Neural cell (in vitro differentiated cells): ENCODE measurements at regions not wholly inside any gene's neighbourhood (a gene's known extent, or its start where the extent isn't known, plus 50 kb on each side); places are given as distances from the start of the nearest gene placed in this dataset.

ENCODE experiments used
- H2AFZ ChIP-seq: fragments of 200-600, 300-800 bp; sonication (generic), shearing (Covaris generic); 2 replicates; pipeline ENCODE4 v1.6.0; 2014; ENCODE audit warnings: low read depth, mild to moderate bottlenecking, antibody characterized with exemption, low read length, moderate library complexity
- H3F3A ChIP-seq: fragments of 200-600 bp; shearing (Covaris generic); 2 replicates; pipeline ENCODE4 v1.6.1; 2016; ENCODE audit warnings: mild to moderate bottlenecking, moderate library complexity, mixed read lengths, antibody characterized with exemption, low read length; ENCODE audit not compliant: insufficient read depth, poor library complexity, severe bottlenecking
- H3K27ac ChIP-seq: fragments of 200-600, 300-800 bp; sonication (generic), shearing (Covaris generic); 2 replicates; pipeline ENCODE4 v1.5.1; 2014; ENCODE audit warnings: mild to moderate bottlenecking, low read length, moderate library complexity
- H3K27me3 ChIP-seq: fragments of 300-800, 200-600 bp; sonication (generic), shearing (Covaris generic); 2 replicates; pipeline ENCODE4 v1.6.0; 2014; ENCODE audit warnings: mild to moderate bottlenecking, low read depth, low read length, moderate library complexity; ENCODE audit not compliant: insufficient read depth
- H3K36me3 ChIP-seq: fragments of 300-800, 200-600 bp; sonication (generic), shearing (Covaris generic); 2 replicates; pipeline ENCODE4 v1.5.1; 2014; ENCODE audit warnings: mild to moderate bottlenecking, antibody characterized with exemption, low read length, moderate library complexity; ENCODE audit not compliant: insufficient read depth
- H3K4me2 ChIP-seq: fragments of 300-800, 200-600 bp; sonication (generic), shearing (Covaris generic); 2 replicates; pipeline ENCODE4 v1.6.0; 2014; ENCODE audit warnings: mild to moderate bottlenecking, low read length
- H3K4me3 ChIP-seq: fragments of 300-800, 200-600 bp; sonication (generic), shearing (Covaris generic); 2 replicates; pipeline ENCODE4 v1.5.1; 2014; ENCODE audit warnings: mild to moderate bottlenecking, low read length, moderate library complexity
- H3K79me2 ChIP-seq: fragments of 200-600 bp; shearing (Covaris generic); replicated peaks from 2 replicates; pipeline ENCODE4 v1.6.0; 2014; ENCODE audit warnings: mild to moderate bottlenecking, low read length, moderate library complexity; ENCODE audit not compliant: insufficient read depth
- H3K9ac ChIP-seq: fragments of 300-800, 200-600 bp; sonication (generic), shearing (Covaris generic); 2 replicates; pipeline ENCODE4 v1.6.1; 2016; ENCODE audit warnings: mild to moderate bottlenecking, low read length, mixed read lengths
- H3K9me2 ChIP-seq: fragments of 200-600 bp; shearing (Covaris generic); 2 replicates; pipeline ENCODE4 v1.6.1; 2016; ENCODE audit warnings: mild to moderate bottlenecking, low read length, mixed read lengths; ENCODE audit not compliant: insufficient read depth
- H3K9me3 ChIP-seq: fragments of 200-600, 300-800 bp; sonication (generic), shearing (Covaris generic); 2 replicates; pipeline ENCODE4 v1.6.1; 2016; ENCODE audit warnings: mild to moderate bottlenecking, mixed run types, low read length, moderate library complexity, mixed read lengths
- H4K20me1 ChIP-seq: fragments of 200-600 bp; shearing (Covaris generic); 2 replicates; pipeline ENCODE4 v1.6.1; 2016; ENCODE audit warnings: mild to moderate bottlenecking, mixed run types; ENCODE audit not compliant: insufficient read depth
- CTCF ChIP-seq: fragments of 450-650 bp; IDR thresholded peaks from 2 replicates; pipeline ENCODE4 v1.5.1; 2014; ENCODE audit warnings: antibody characterized with exemption, mild to moderate bottlenecking, moderate library complexity; ENCODE audit not compliant: poor library complexity, severe bottlenecking
- EP300 ChIP-seq: fragments of 450-650 bp; conservative IDR thresholded peaks from 2 replicates; pipeline ENCODE4 v1.6.1; 2014; ENCODE audit warnings: antibody characterized with exemption, mild to moderate bottlenecking, moderate library complexity; ENCODE audit not compliant: poor library complexity, severe bottlenecking
- EZH2 ChIP-seq: fragments of 200-600, 300-800 bp; shearing (Covaris generic), sonication (generic); IDR thresholded peaks from 2 replicates; pipeline ENCODE4 v1.6.1; 2014; ENCODE audit warnings: antibody characterized with exemption, low read length, borderline replicate concordance, mild to moderate bottlenecking; ENCODE audit not compliant: insufficient read depth, poor library complexity, severe bottlenecking
- MXI1 ChIP-seq: fragments of 450-650 bp; conservative IDR thresholded peaks from 2 replicates; pipeline ENCODE4 v1.6.1; 2014; ENCODE audit warnings: antibody characterized with exemption, mild to moderate bottlenecking; ENCODE audit not compliant: poor library complexity, severe bottlenecking
- POLR2AphosphoS5 ChIP-seq: IDR thresholded peaks from 2 replicates; pipeline ENCODE4 v1.6.1; 2012
- RAD21 ChIP-seq: fragments of 450-650 bp; conservative IDR thresholded peaks from 2 replicates; pipeline ENCODE4 v1.6.1; 2014; ENCODE audit warnings: antibody characterized with exemption, mild to moderate bottlenecking, moderate library complexity
- REST ChIP-seq: IDR thresholded peaks from 2 replicates; pipeline ENCODE4 v1.6.1; 2012; ENCODE audit warnings: borderline replicate concordance
- SMC3 ChIP-seq: fragments of 450-650 bp; conservative IDR thresholded peaks from 2 replicates; pipeline ENCODE4 v1.6.1; 2014; ENCODE audit warnings: antibody characterized with exemption, mild to moderate bottlenecking, moderate library complexity; ENCODE audit not compliant: poor library complexity
- TAF1 ChIP-seq: IDR thresholded peaks from 2 replicates; pipeline ENCODE4 v1.6.1; 2012; ENCODE audit warnings: low read depth

- H4K20me1 ChIP-seq: no peaks in the 10 kb centered on the region
- no peak overlapping the region for H2AFZ ChIP-seq
- H3K27ac ChIP-seq: no peak overlapping the region
- no peaks in the 10 kb centered on the region for H3K9me3 ChIP-seq
- no peaks in the 10 kb centered on the region for H3F3A ChIP-seq
- no peaks in the 10 kb centered on the region for H3K36me3 ChIP-seq
- no peak overlapping the region for H3K4me3 ChIP-seq
- no peak for TF ChIP-seq EP300
- TF ChIP-seq EZH2: no peak
- no peak for TF ChIP-seq MXI1
- no peak for TF ChIP-seq POLR2AphosphoS5
- TF ChIP-seq SMC3: no peak
- H3K9me2 ChIP-seq: no peaks in the 10 kb centered on the region
- H3K79me2 ChIP-seq: no peaks in the 10 kb centered on the region
- H3K9ac ChIP-seq: no peak overlapping the region
- no peak overlapping the region for H3K4me2 ChIP-seq
- no peaks in the 10 kb centered on the region for H3K27me3 ChIP-seq
Measured at GRCh38 chr18:55844382-55844781, 256.4 kb upstream of the TCF4 start.

GRCh38 chr18:55841314-55841713 lies 253.3 kb upstream of the TCF4 start:
- Histone ChIP-seq H3K9ac (no peak overlapping the region), H3K9me3 (no peaks in the 10 kb centered on the region), H3K4me2 (no peak overlapping the region), H3K9me2 (no peaks in the 10 kb centered on the region), H3K27ac (no peak overlapping the region), H2AFZ (no peak overlapping the region), H3F3A (no peaks in the 10 kb centered on the region), H3K79me2 (no peaks in the 10 kb centered on the region), H3K36me3 (no peaks in the 10 kb centered on the region), H3K27me3 (no peaks in the 10 kb centered on the region), H3K4me3 (no peak overlapping the region), H4K20me1 (no peaks in the 10 kb centered on the region)
- no peak for TF ChIP-seq TAF1

GRCh38 chr18:55840601-55841170 lies 252.7 kb upstream of the TCF4 start:
- Histone ChIP-seq H3K36me3 (no peaks in the 10 kb centered on the region), H3K9me2 (no peaks in the 10 kb centered on the region), H3K27ac (no peak overlapping the region), H2AFZ (no peak overlapping the region), H3K9ac (no peak overlapping the region), H3K4me3 (no peak overlapping the region), H4K20me1 (no peaks in the 10 kb centered on the region), H3K9me3 (no peaks in the 10 kb centered on the region), H3K79me2 (no peaks in the 10 kb centered on the region), H3K4me2 (no peak overlapping the region), H3K27me3 (no peaks in the 10 kb centered on the region), H3F3A (no peaks in the 10 kb centered on the region)
- TF ChIP-seq SMC3: no peak
- TF ChIP-seq RAD21: no peak
- no peak for TF ChIP-seq TAF1
- TF ChIP-seq MXI1: no peak
- no peak for TF ChIP-seq CTCF
- no peak for TF ChIP-seq POLR2AphosphoS5
- TF ChIP-seq REST: no peak
- TF ChIP-seq EZH2: no peak
- TF ChIP-seq EP300: no peak
